ENCODE measurements at regions not wholly inside any gene's neighbourhood (a gene's known extent, or its start where the extent isn't known, plus 50 kb on each side); places are given as distances from the start of the nearest gene placed in this dataset.

DNA sequence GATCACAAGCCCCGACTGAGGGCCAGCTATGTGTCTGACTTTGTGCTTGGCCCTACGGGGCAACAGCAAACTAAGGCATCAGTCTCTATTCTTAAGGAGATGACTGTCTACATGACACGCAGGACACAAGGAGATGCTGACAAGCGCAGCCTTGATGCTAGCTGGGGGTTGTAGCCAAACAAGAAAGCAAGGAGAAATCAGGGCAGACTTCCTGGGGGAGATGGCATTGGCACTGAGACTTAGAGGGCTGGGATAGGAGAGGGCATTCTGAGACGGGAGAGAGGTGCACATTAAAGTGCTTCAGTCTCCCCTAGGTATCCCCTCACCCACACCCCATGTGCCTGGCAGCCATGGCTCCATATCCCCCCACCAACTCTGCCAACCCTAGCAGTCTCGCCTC is 210.8 kb upstream of the POU3F1 start:
- DNase-seq (ENCODE audit: low spot score), result no peak

DNA sequence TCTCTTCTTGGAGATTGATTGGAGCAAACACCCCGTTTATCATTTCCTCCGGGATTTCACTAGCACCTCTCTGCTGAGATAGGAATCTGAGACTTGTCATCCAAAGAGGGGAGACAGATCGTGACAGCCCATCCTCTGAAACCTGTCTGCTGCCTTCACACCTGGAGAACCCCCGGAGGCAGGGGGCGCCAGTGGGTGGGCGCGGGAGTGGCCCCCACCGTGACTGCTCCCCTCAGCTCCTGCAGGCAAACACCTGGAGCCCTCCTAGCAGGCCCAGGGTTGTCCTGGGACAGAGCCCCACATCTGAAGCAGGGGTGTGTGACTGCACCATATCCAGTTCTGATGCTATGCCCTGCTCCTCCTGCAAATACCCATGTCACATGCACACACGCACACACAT is 209.5 kb upstream of the POU3F1 start:
- DNase-seq (ENCODE audit: low spot score), result no peak

DNA sequence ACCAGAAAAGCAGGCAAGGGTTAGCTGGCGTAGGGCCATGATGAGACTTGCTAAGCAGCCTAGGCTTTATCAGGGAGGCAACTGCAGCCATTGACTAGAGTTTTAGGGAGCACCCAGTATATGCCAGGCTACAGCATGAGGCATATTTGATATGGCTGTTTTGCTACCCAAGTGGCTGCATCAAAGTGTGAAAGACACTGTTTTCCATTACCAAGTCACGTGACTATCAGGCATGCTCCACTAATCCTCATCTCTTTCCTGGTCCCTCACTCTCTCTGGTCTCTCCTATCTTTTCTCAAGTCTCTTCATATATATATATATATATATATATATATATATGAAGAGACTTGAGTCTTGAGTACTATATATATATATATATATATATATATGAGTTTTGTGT is 206.7 kb upstream of the POU3F1 start:
- no peak for DNase-seq (ENCODE audit: low spot score)

DNA sequence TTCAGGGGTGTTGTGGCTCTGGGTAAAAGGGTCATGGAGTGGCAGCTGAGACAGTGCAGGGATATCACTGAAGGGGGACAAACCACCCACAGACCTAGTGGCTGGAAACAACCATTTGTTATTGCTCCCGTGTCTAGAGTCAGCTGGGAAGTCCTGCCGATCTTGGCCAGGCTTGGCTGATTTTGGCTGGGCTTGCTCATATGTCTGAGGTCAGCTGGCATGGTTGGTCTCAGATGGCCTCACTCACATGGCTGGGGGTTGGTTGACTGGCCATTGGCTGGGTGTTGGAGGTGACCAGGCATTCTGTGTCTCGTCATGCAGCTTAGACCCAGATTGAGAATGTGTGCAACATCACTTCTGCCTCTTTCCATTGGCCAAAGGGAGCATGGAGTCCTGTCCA is 203.8 kb upstream of the POU3F1 start:
- DNase-seq (ENCODE audit: low spot score), result no peak

DNA sequence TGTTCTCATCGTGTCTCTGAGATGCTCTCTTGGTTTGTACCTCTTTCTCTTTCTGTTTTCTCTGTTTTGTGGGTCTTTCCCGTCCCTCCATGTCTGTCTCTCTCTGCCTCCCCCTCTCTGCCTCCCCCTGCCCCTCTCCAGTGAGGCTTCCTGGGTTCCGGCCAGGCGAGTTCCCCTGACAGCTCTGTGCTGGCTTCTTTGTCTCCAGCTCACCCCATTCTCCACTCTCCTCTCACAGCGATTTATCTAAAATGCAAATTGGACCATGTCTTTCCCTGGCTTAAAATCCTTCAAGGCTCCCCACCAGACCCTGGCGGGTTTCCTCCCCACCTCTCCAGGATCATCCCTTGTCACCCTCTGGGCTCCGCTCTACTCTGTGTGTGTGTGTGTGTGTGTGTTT is 202.4 kb upstream of the POU3F1 start:
- DNase-seq (ENCODE audit: low spot score), result no peak

DNA sequence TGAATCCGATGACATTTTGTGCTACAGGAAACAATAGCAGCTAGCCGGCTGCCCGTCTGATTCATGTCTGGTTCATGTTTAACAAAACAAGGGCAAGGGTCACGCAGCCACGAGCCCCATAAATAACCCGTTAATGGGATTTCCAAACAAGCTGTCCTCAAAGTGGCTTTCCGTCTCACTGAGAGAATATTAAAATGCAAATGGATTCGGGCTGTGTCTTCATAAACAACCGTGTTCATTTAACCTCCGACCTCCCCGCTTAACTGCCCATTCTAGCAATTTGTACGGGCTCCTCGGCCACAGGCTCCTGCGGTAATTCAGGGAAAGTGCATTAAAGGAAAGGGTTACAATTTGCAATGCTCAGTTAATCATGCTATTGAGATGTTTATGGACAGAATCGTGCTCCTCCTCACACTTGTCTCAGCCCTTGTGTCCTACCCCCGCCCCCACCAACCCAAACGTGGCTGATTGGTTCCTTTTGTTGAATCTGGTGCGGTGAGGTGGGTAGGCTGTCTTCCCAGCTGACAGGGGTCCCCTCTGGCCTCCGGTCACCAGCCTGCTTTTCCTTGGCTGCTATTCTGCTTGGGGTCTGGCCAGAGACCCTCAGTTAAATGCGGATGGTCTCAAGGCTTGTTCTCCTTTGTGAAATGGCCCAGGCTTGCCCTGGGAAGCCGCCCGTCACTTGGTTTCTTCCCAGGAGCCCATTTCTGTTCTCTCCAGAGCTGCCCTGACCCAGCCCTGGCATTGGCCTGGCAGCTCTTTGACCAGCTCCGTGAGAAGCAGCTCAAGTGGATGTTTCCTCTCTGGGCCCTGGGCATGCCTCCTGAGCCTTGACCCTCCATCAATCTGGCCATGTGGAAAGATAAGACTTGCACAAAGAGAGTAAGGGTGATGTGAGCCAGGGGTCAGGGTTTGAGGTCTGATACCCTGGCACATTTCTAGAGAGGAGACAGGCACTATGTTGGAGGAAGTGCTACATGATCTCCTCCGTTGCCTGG is 200.7 kb upstream of the POU3F1 start:
- DNase-seq (ENCODE audit: low spot score), result peak; percentile 44

DNA sequence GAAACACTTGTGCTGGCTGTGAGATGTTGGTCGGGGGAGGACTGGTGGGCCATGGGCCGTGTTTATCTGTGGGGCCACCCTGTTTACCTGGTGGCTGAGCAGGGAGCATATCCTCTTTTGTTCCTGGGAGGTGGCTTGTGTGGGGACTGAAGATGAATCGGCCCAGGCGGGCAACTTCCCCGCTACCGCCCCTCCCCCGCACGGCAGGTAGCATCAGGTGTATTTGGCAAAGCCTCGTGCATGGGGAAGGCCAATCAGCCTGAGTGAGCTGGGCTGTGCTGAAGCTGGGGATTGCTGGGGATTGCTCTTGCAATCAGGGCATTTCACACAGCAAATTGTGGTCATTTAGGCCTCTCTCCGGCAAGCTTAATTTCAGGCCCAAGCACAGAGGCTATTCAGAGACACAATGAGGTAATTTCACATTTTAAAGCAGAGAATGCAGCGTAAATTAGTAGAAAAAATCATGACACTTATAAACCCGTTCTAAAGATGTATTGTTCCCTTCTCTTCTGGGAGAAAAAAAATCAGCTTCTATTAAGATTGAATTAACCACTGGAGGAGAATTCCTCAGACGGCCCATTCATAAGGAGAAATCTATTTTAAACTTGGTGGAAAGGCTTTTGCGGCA is 197.7 kb upstream of the POU3F1 start:
- no peak for DNase-seq (ENCODE audit: low spot score)

DNA sequence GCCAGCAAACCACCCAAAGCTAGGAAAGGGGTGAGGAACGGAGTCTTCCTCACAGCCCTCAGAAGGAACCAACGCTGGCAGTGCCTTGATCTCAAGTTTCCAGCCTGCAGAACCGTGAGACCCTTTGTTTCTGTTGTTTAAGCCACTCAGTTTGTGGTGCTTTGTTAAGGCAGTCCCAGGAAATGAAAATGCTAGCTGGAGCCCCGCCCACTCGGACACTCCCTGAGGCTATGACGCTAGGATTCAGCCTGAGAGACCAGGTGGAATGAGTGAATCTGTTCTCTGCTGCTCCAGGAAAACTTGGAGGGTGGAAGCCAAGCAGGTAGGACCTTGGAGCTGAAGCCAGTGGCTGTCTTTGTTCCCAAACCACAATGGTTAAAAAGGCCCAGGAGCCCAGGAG is 196.5 kb upstream of the POU3F1 start:
- DNase-seq (ENCODE audit: low spot score), result no peak

DNA sequence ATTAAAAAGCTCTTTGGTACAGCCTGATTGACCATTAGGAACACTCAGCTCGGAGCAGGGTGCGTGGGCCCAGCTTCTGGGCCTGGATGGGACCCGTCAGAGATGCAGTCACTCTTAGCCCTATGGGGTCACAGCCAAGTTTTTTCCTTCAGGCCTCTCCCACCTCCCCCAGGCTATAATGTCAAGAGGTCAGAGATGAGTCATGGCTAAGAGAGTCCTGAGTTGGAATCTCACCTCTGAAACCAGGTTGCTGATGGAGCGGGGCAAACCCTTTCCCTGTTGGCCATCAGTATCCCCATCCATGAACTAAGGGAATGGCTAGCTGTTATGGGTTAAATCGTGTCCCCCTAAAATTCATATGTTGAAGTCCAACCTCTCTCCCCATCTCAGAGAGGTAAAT is 195.9 kb upstream of the POU3F1 start:
- no peak for DNase-seq (ENCODE audit: low spot score)

DNA sequence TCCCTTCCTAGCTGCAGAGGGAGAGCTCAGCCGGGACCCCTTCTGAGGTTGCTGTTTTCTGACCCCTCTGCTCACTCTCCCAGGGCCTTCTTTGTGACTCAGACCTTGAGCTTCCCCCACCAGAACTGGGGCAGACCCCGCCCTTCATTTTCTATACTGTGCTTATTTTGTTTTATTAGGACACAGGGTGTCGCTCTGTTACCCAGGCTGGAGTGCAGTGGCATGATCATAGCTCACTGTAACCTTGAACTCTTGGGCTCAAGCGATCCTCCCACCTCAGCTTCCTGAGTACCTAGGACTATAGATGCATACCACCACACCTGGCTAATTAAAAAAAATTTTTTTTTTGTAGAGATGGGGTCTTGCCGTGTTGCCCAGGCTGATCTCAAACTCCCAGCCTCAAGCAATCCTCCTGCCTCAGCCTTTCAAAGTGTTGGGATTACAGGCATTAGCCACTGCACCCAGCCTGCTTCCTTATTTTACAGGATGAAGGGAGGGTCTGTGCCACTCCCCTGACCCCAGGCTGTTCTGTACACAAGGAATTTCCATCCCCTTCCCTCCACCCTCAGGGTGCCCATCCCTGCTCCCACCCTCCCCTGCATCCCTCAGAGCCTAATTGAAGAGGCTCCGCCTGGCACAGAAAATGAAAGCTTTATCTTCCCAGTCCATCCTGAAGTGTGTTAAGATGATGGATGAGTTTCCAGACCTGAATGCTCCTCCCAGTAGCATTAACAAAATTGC is 195.2 kb upstream of the POU3F1 start:
- DNase-seq (ENCODE audit: low spot score), result no peak

DNA sequence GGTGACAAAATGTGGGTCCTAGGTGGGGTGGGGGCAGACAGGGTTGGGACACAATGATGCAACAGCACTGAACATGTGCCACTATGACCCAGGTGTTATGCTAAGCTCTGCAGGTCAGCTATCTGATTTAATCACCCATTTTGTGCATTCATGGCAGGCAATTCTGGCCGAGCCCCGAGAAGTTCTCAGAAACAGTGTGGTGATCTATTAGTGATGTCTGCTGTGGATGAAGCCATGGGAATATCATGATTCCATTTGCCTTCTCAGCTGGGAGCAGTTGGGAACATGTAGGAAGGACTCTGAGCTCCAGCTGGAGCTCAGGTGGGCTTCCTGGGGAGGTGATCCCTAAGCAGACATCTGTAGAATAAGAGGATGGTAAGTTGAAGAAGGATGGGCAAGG is 194.0 kb upstream of the POU3F1 start:
- DNase-seq (ENCODE audit: low spot score), result no peak

DNA sequence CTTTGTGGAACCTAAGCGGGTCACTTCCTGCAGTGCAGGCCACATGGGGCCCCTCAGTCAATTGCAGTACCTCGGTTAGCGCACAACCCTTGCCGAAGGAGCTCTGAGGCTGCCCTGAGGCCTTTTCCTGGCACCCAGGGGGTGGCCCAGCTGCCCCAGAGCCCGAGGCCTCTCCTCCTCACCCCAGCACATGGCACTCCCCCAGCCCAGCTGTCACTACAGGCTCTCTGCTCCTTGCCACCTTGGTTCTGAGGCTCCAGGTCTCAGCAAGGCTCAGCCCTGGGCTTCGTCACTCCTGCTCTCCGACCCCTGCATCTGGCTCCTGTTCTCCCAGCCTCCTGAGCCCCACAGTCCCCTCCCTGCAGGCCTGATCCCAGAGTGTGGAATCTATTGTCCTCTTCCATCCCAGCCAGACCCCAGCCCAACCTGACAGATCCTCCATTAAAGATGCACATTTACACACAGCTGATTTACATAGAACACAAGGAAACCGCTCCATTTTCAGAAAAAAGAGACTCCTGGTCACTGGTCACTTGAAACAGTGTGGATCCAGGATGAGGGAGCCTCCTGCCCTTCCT is 192.8 kb upstream of the POU3F1 start:
- DNase-seq (ENCODE audit: low spot score), result no peak

DNA sequence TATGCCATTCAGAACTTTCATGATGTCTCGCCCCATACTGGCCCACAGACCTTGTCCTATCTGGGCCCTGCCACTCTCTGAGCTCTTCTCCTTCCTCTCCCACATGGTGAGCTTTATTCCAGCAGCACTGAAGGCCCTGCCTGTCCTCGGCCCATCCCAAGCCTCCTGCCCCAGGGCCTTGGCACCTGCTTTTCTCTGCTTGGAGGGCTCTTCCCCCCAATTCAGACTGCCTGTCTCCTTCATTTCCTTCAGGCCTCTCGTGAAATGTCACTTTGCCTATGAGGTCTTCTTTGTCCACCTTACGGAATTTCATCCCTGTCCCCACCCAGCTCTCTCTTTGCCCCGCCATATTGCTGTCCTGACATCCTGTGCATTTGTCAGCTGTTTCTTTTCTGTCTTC is 191.7 kb upstream of the POU3F1 start:
- DNase-seq (ENCODE audit: low spot score), result no peak

DNA sequence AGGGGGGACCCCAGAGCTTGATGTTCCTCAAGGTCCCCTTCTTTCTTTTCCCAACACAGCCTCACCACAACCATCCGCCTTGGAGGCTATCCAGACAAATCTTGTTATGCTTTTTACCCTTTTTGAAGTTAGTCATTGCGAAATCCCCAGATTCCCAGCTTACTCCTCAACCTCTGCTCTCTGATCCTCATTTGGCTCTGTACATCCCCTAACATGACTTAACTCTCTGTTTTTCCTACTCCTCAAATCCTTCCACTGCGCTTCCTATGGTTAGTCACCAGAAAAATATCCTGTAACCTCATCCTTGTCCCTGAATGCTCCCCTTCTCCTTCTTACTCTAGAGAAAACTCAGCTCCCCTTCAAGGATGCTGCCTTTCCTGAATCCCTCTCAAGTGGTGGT is 189.1 kb upstream of the POU3F1 start:
- DNase-seq (ENCODE audit: low spot score), result peak; percentile 74

DNA sequence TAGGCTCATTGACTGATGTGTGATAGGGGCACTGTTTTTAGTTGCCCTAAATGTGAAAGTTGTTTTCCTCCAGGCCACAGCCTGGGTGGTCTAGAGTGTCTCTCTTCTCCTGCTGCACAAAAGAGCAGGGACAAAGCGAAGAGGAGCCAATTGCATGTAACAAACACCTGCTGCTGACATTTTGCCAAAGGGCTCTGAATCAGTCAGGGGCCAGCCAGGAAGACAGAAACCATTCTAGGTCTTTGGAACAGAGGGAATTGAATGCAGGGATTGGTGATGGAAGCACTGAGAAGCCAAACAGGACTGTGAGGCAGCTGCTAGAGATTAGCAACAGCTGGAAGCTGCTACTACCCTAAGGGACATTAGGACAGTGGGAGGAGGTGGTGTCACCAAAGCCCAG is 185.3 kb upstream of the POU3F1 start:
- DNase-seq (ENCODE audit: low spot score), result no peak

DNA sequence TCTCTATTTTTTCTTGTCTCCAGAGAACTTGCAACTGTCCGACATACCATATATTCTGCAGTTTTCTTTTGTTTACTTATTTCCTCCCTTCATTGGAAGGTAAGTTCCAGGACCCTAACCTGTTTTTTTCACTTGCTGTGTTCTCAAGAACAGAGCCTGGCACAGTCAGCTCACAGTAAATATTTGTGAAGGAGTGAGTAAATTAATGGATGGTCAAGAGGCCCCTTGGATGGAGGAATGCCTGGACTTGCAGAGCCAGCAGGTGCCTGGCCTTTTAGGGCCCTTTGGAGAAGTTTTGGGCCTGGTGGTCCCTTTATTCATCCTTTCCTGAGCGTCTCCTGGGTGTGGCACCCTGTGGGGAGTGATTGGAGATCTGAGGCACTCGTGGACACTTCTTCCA is 182.1 kb upstream of the POU3F1 start:
- no peak for DNase-seq (ENCODE audit: low spot score)

DNA sequence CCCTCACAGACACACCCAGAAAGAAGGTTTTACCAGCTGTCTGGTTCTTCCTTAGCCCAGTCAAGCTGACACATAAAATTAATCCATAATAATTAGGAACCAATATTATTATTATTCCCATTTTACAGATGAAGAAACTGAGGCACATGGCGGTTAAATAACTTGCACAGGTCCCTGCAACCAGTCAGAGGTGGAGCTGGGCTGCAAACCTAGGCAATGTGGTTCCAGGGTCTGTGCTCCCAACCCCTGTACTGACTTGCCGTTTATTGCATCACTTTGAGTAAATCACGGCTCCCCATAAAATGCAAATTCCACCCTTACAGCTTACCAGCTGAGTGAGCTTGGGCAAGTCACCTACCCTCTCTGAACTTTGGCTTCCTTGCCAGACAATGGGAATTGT is 179.2 kb upstream of the POU3F1 start:
- no peak for DNase-seq (ENCODE audit: low spot score)

DNA sequence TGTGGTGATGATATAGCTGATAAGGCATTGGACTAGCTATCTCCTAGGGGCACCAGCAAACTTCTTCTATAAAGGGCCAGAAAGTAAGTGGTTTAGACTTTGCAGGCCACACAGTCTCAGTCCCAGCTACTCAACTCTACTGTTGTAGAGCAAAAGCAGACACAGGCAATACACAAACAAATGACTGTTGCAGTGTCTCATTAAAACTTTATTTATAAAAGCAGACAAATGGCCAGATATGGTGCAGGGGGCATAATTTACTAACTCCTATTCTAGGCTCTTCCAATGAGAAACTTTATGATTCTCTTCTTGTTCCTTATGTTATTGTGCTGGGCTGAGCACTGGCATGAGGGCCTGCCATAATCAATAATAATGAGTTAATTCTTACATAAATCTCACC is 176.8 kb upstream of the POU3F1 start:
- no peak for DNase-seq (ENCODE audit: low spot score)

DNA sequence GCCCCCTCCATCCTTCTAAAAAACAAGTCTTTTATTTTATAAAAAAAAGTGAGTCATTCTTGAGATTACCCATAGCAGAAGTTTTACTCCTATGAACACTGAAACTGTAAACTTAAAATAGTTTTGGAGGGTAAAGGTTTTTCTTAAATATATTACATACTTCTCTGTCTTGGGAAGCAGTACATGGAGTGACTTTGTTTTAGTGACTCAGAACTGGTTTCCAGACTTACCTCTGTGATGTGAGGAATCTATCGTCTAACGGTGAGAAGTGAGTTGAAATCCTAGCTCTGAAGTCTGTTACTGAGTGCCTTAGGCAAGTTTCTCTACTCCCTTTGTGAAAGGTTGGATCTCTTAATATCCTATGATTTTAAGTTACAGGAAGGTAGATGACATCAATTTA is 176.3 kb upstream of the POU3F1 start:
- no peak for DNase-seq (ENCODE audit: low spot score)

DNA sequence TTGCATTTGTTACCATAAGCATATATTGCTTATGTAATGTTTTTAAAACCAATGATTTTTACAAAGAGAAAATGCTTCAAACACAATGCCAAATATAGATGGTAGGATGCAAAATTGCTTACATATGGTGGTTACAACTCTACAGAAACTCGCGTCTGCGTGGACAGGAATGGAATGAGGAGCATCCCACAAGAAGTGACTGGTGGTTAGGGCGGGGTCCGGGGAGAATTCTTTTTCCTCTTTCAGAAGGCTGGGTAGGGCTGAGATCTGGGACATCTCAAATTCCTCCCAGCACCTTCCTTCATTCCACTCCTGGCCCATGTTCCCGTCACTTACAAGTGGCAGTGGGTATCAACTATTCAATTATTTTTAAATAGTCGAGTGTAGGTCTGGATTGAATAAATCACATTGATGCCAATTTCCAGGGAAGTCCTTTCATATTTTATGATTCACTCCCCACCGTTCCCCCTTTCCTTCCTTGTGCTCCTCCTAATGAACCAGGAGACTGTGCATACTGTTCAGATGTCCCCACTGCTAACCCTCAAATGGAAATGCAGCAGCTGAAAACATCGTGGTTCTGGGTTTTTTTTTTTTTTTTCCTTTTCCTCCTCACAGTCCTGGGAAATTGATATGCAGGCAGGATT is 174.5 kb upstream of the POU3F1 start:
- DNase-seq (ENCODE audit: low spot score), result peak; percentile 94

DNA sequence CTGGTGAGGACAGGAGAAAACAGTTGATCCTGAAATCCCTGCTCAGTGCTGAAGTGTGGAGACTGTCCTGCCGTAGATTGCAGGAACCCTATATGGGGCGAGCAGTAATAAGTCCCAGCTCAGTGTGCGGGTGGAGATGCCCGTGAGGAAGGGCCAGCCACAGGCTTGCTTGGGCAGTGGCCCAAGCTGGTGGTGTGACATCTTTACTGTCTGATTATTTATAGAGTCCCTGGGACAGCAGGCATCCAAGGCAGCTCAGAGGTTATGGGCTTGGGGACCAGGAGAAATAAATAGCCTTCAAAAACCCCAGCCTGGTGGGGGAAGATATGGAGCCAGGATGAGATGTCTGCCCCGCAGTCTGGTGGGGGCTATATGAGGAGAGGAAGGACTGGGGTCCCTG is 170.7 kb upstream of the POU3F1 start:
- no peak for DNase-seq (ENCODE audit: low spot score)

Data from AG20443 (cell line).